GM21619 (cell line): ENCODE measurements at regions not wholly inside any gene's neighbourhood (a gene's known extent, or its start where the extent isn't known, plus 50 kb on each side); places are given as distances from the start of the nearest gene placed in this dataset.

Source experiments
- ATAC-seq: cut with Tn5 transposase; IDR thresholded peaks from one replicate; pipeline ENCODE4 v1.9.1; 2021; ENCODE audit not compliant: unreplicated experiment

GRCh38 chr7:10655031-10655430 is 318.6 kb upstream of the PHF14 start:
- no peak for ATAC-seq

DNA sequence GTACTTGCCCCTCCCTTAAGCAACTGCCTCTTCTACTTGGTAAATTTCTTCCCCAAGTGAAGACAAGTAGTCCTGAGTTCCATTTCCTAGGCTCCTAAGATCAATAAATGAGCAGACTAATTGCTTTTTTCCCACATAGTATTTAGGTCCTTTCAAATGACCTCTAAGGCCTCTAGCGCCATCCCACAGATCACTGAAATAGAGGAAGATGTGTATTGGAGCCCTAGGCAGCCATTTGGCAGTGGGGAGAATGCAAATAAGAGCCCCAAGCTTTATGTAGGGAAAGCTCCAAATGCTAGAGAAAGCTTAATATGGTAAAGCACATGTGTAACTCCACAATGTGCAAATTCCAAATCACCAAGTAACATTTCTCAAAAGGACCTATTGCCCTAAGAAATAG is 316.5 kb upstream of the PHF14 start:
- ATAC-seq, result no peak

GRCh38 chr7:10657837-10658236 is 315.8 kb upstream of the PHF14 start:
- no peak for ATAC-seq

DNA sequence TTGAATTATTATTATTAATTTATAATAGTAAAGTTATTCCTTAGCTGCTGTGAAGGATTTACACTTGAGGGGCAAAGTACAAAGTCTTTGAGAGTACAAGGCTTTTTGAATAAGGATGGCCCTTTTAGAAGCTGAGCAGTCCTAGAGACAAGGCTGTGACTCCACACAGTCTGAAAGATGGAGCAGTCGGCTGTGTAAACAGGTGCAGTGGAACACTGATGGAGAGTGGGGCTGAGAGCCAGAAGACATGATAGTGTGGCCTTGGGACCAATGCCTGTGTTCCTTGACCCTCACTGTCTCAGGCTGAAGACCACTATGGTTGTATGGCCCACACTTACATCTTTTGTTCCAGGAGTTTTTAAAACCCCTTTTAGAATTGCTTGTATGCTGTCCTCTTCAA is 311.2 kb upstream of the PHF14 start:
- ATAC-seq, result no peak

DNA sequence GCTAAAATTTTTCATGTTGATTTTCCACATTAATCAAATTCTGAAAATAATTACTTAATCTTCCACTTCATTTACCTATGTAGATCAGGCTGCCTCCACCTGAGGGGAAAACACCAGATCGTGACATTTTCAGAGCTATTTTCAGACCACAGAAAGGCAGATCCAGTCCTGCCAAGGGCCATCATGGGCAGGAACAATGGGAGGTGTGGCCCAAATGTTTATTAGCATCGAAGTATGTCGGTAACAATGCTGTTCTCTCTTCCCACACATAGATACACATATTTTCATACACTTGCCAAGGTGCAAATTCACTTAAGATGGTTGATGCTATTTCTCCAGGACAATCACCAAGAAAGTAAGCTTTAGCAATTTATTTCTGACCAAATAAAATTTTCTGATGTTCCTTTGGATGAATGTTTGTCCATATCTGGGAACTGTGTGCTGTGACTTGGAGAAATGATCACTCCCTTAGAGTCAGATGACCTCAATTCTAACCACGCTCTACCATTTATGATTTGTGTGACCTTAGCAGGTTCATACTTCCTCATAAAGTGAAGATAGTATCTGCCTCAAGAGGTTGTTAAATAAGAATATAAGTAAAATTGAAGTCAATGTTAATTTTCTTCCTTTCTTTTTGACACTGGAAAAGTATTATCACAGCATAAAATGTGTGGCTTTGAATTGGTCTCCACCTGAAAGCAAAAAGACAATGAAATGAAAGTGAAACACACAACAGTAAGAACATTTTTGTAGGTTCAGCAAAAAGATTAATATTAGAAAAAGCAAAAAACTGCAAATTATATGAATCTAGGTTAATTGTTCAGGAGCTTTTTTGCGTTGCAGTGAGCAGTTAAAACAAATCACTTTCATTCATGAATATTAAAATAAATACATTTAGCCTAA is 310.4 kb upstream of the PHF14 start:
- ATAC-seq, result no peak

GRCh38 chr7:10672186-10672585 is 301.5 kb upstream of the PHF14 start:
- no peak for ATAC-seq

DNA sequence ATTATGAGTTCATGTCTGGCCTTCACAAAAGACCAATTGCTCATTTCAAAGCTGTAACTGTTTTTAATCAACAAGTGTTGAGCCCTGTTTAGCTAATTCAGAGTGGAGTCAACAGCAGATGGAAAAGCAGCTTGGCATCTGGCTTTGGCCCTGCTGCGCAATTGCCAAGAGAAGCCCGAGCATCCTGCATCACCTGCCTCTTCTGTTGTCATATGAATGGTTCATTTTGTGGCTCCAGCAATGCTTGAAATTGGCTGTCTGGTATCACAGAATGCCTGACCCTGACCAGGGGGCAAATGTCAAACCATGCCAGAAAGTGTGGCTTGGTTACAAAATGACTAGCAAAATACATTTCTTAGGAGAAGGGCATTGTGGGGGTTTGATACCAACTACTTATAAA is 296.5 kb upstream of the PHF14 start:
- no peak for ATAC-seq

DNA sequence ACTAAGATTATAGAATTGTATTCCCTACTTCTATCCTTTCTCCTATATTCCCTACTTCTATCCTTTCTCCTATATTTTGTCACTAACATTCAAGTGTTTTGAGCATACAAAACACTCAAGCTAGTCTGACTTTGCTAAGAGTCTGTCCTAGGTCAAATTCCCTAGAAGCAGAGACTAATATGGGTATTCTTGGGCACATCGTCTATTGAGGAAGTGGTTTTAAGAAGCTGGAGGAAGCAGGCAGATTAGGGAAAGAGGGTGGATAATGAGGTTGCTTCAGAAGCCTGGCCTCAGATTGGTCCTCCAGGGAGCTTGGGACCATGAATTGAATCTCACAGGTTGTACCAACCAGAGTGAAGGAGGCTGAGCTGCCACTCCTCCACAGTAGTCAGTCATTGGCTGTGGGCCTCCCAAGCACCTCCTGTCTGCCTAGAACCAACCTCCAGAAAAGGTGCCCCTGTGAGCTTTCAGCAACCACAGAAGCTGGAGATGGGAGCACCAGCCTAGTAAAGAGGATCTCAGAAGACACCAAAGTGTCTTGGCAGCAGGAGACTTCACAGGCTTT is 295.9 kb upstream of the PHF14 start:
- ATAC-seq, result no peak

DNA sequence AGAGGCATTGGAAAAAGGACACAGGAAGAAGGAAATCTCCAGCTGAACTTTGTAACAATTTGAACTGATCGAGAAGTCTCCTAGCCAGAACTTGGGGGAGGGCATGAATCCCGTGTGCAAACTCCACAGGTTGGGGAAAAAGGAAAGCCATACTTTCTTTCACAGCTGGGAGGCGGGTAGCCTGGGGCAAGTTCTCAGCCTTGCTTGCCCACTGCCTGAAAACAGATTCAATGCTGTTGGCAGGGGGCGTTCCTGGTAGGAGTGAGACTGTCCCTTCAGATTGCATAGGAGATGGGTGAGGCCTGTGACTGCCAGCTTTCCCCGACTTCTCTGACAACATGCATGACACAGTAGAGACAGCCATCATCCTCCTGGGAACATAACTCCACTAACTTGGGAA is 289.1 kb upstream of the PHF14 start:
- no peak for ATAC-seq

- no peak for ATAC-seq
Measured at GRCh38 chr7:10685040-10685439, 288.6 kb upstream of the PHF14 start.

GRCh38 chr7:10688544-10688943 is 285.1 kb upstream of the PHF14 start:
- ATAC-seq, result no peak

DNA sequence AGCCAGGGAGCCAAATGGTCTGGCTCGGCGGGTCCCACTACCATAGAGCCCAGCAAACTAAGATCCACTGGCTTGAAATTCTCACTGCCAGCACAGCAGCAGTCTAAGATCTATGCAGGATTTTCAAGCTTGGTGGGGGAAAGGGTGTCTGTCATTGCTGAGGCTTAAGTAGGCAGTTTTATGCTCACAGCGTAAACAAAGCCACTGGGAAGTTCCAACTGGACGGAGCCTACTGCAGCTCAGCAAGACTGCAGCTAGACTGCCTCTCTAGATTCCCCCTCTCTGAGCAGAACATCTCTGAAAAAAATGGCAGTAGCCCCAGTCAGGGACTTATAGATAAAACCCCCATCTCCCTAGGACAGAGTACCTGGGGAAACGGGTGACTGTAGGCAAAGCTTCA is 277.6 kb upstream of the PHF14 start:
- ATAC-seq, result no peak

- no peak for ATAC-seq
Measured at GRCh38 chr7:10703059-10703458, 270.6 kb upstream of the PHF14 start.

DNA sequence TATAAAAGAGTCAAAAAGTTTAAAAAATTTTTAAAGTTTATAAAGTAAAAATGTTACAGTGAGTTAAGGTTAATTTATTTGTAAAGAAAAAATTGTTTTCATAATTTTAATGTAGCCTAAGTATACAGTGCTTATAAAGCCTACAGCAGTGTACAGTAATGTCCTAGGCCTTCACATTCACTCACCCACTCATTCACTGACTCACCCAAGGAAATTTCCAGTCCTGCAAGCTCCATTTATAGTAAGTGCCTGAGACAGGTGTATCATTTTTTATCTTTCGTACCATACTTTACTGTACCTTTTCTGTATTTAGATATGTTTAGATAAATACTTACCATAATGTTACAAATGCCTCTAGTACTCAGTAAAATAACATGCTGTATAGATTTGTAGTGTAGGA is 269.7 kb upstream of the PHF14 start:
- ATAC-seq, result no peak

DNA sequence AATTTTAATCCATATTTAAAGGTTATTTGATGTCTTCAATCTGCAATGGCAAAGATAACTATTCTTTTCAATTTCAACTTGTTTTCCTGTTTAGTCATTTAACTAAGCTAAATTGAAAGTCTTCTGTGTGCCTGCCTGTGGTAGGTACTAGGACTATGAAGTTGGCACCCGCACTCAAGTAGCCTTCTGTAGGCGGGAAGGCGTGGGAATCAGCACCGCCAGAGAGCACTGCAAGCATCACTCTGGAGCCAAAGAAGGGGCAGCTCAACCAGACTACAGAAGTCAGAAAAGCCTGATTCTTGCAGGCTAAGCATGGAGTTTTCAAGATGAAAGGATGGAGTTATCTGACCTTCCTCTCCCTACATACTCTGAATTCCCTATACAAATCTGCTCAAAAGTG is 269.0 kb upstream of the PHF14 start:
- ATAC-seq, result no peak

DNA sequence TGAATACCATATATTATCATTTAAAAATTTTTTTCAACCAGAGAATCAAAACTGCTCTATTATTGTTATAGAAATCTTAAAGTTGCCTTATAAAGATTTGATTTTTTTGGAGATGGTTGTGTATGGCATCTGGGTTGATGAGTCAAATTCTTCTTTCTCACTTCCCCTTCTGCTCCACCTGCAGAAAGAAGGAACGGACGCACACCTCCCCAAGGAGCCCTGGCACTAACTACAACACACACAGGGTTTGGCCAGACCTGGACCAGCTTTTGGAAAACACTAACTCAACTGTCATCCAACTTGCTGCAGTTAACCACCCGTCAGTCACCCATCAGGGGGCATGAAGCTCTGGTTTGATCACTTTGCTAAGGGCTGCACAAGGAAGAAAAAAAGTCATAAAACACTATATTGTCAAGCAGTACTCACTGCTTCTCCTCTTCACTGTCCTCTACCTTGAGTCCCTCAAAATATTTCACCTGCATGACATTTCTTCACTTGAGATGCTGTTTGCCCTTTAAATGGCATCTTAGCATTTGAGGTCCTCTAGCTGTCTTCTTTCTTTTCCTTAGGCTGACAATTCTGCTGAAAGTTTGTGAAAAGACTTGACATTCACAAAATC is 266.7 kb upstream of the PHF14 start:
- ATAC-seq, result peak; percentile 100

GRCh38 chr7:10707519-10707918 is 266.2 kb upstream of the PHF14 start:
- ATAC-seq, result no peak

- ATAC-seq, result no peak
Measured at GRCh38 chr7:10708447-10708846, 265.2 kb upstream of the PHF14 start.

DNA sequence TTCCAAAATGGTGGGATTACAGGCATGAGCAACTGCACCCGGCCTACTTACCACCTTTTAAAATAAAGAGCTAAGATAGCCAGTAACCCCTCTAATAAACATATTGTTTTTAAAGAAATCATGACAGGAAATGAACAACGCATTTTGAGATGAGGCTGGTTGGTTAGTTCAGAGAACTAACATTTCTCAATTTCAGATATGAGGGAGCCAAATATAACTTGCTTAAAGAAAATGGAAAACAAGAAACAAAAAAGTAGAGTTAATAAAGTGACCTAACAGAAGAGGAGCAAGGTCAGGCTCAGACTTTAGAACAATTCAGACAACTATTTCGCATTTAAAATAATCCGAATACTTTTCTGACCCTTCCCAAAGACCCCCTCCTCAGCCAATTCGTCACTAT is 254.9 kb upstream of the PHF14 start:
- no peak for ATAC-seq

- no peak for ATAC-seq
Measured at GRCh38 chr7:10720042-10720441, 253.6 kb upstream of the PHF14 start.

- no peak for ATAC-seq
Measured at GRCh38 chr7:10721289-10721688, 252.4 kb upstream of the PHF14 start.

- ATAC-seq, result no peak
Measured at GRCh38 chr7:10723832-10724231, 249.8 kb upstream of the PHF14 start.
